BLaER1 treated with 17β-estradiol and CSF1 and Interleukin-3, amounts not matched to agents 10 nM and 100 nM (cell line): ENCODE measurements at regions not wholly inside any gene's neighbourhood (a gene's known extent, or its start where the extent isn't known, plus 50 kb on each side); places are given as distances from the start of the nearest gene placed in this dataset.

Experiments
- H3K27ac ChIP-seq, 11 experiments: shearing (Covaris generic); formaldehyde crosslinking; 2 replicates each; pipeline ENCODE4 v1.8.1; 2022
- H3K27me3 ChIP-seq, 11 experiments: shearing (Covaris generic); formaldehyde crosslinking; 2 replicates each; pipeline ENCODE4 v1.8.1; 2022
- H3K36me3 ChIP-seq, 11 experiments: shearing (Covaris generic); formaldehyde crosslinking; 2 replicates each; pipeline ENCODE4 v1.8.1; 2022
- H3K4me1 ChIP-seq, 10 experiments: shearing (Covaris generic); formaldehyde crosslinking; 2 replicates each; pipeline ENCODE4 v1.8.1; 2022
- H3K4me2 ChIP-seq, 11 experiments: shearing (Covaris generic); formaldehyde crosslinking; 2 replicates each; pipeline ENCODE4 v1.8.1; 2022
- H3K4me3 ChIP-seq, 10 experiments: shearing (Covaris generic); formaldehyde crosslinking; 2 replicates each; pipeline ENCODE4 v1.8.1; 2022
- H3K9ac ChIP-seq, 11 experiments: shearing (Covaris generic); formaldehyde crosslinking; 2 replicates each; pipeline ENCODE4 v1.8.1; 2022
- H3K9me3 ChIP-seq, 11 experiments: shearing (Covaris generic); formaldehyde crosslinking; replicated peaks in 1 of 11; 2 replicates each; pipeline ENCODE4 v1.8.1; 2022
- H4K20me1 ChIP-seq, 11 experiments: shearing (Covaris generic); formaldehyde crosslinking; 2 replicates each; pipeline ENCODE4 v1.8.1; 2022
- Cebpa-rat ChIP-seq, 11 experiments: shearing (Covaris generic); IDR thresholded peaks; 2 replicates each; pipeline ENCODE4 v1.8.1; 2022

DNA sequence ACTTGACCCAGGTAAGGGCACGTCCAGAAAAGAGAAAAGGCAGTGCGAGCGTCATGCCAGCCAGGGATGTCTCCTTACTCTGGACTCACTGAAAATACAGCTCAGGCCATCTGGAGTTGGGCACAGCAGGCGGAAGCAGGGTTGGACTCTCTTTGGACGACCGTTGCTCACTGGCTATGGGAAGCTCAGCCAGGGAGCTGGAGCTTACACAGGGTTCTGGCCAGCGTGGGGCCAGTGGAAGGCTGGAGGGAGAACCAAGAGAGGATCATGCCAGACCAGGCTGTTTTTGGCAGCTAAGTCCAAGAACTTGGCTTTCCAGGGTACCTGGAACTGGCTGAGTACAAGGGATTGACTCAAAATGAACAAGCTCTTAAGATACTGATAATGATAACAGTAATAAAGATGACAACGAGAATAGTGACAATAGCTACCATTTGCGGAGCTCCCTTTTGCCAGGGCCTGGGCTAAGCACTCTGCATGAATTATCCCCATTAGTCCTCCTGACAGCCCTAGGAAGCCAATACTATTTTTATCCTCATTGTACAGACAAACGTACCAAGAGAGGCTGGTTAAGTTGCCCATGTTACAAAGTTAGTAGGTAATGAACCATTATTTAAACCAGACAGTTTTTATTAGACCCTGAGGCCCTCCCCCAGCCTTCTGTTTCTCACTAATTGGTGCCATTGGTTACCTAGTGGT, 177.6 kb downstream of the PTPN20 start:
- Histone ChIP-seq H4K20me1 (no peaks in the 10 kb centered on the region), H3K9ac (no peak overlapping the region; a peak in 1 of 22 replicates), H3K27ac (peak overlapping the region in 8 of 11 experiments; percentile 0 to 84 (median 61); a peak in 10 of 22 replicates), H3K4me2 (peak overlapping the region in 10 of 11 experiments; percentile 5 to 86 (median 73); a peak in 16 of 22 replicates), H3K4me3 (no peak overlapping the region), H3K27me3 (0 out of 22 replicates have a peak, but pooled peaks cover 0 to 3% (median 0%) of the 10 kb centered on the region in 11 experiments), H3K36me3 (no peaks in the 10 kb centered on the region), H3K4me1 (peaks cover 24 to 65% (median 54%) of the 10 kb centered on the region in 10 experiments), H3K9me3 (no peaks in the 10 kb centered on the region; a peak in 1 of 22 replicates)
- no peak for TF ChIP-seq Cebpa-rat (IDR thresholded peaks at IDR 0.05)

DNA sequence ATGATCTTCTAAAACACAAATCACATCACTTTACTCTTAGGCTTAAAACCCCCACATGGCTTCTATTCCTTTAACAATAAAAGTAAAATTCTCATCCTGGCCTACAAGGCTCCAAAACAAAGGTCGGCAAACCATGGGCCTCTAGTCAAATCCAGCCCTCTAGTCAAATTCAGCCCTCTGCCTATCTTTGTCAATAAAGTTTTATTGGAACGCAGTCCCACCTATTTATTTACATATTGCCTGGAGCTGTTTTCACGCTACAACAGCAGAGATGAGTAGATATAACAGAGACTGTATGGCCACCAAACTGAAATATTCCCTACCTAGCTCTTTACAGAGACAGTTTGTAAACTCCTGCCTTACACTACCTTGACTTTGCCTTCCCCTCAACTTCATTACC, 178.8 kb downstream of the PTPN20 start:
- Histone ChIP-seq H4K20me1 (no peaks in the 10 kb centered on the region), H3K27ac (peak overlapping the region in 9 of 11 experiments; percentile 37 to 84 (median 78); a peak in 17 of 22 replicates), H3K4me3 (peak overlapping the region in 1 of 10 experiments; percentile 22; a peak in 1 of 20 replicates), H3K27me3 (0 out of 22 replicates have a peak, but pooled peaks cover 0 to 3% (median 0%) of the 10 kb centered on the region in 11 experiments), H3K4me1 (peaks cover 24 to 77% (median 61%) of the 10 kb centered on the region in 10 experiments), H3K9me3 (peaks cover 0 to 12% (median 6%) of the 10 kb centered on the region in 11 experiments; a peak in 13 of 22 replicates), H3K36me3 (no peaks in the 10 kb centered on the region), H3K9ac (peak overlapping the region in 7 of 11 experiments; percentile 36 to 65 (median 55); a peak in 6 of 22 replicates), H3K4me2 (peak overlapping the region; percentile 63 to 86 (median 73))
- no peak for TF ChIP-seq Cebpa-rat (IDR thresholded peaks at IDR 0.05)

DNA sequence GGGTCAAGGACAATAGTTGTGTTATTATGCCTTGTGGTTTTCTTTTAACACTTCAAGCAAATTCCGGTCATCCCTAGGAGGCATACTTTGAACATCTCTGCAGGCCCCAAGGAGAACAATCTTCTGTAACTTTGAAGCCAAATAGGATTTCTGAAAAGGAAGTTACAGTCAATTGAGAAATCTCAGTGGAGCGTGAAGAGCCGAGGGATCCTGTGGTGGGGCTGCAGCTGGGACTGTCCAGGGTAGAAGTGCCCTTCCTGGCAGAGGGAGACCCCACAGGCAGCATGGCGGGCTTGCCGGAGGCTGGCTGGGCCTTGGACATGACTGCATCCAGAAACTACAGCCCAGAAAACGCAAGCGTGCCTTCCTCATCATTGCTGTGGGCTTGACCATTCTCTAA, 179.7 kb downstream of the PTPN20 start:
- Histone ChIP-seq H3K4me1 (peaks cover 24 to 77% (median 61%) of the 10 kb centered on the region in 10 experiments), H3K36me3 (no peaks in the 10 kb centered on the region), H3K27ac (peak overlapping the region in 9 of 11 experiments; percentile 39 to 84 (median 78); a peak in 17 of 22 replicates), H3K27me3 (0 out of 22 replicates have a peak, but pooled peaks cover 0 to 3% (median 0%) of the 10 kb centered on the region in 11 experiments), H3K9ac (peak overlapping the region in 8 of 11 experiments; percentile 30 to 58 (median 48); a peak in 12 of 22 replicates), H3K4me3 (peak overlapping the region in 1 of 10 experiments; percentile 22; a peak in 1 of 20 replicates), H3K9me3 (peaks cover 0 to 21% (median 14%) of the 10 kb centered on the region in 11 experiments; a peak in 17 of 22 replicates), H4K20me1 (no peaks in the 10 kb centered on the region), H3K4me2 (peak overlapping the region; percentile 63 to 86 (median 73))
- TF ChIP-seq Cebpa-rat (IDR thresholded peaks at IDR 0.05) = peak in 8 of 11 experiments; percentile 58 to 80 (median 66); a peak in 12 of 22 replicates

DNA sequence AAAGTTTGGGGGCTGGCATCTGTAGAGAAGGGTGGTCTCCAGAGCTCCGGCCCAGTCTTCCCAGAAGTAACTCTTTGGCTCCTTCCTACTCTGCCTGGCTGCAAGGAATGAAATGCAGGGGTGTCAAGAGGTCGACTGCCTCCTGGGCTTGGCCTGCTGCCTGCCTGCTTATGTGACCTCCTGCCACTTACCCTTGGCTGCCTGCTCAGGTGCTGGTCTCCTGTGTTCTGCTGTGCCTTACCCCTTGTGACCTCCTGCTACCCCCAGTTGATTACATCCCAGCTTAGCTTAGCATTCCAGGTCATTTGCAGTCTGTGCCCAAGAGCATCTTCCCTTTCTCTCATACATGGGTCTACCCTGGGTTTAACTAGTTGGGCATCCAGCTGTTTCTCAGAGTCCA, 180.2 kb downstream of the PTPN20 start:
- Histone ChIP-seq H4K20me1 (no peaks in the 10 kb centered on the region), H3K27ac (peak overlapping the region in 9 of 11 experiments; percentile 39 to 84 (median 78); a peak in 17 of 22 replicates), H3K4me3 (no peak overlapping the region; a peak in 1 of 20 replicates), H3K36me3 (no peaks in the 10 kb centered on the region), H3K4me1 (peaks cover 24 to 74% (median 57%) of the 10 kb centered on the region in 10 experiments), H3K27me3 (0 out of 22 replicates have a peak, but pooled peaks cover 0 to 3% (median 0%) of the 10 kb centered on the region in 11 experiments), H3K9me3 (peaks cover 0 to 23% (median 15%) of the 10 kb centered on the region in 11 experiments; a peak in 17 of 22 replicates), H3K9ac (peak overlapping the region in 8 of 11 experiments; percentile 24 to 58 (median 36); a peak in 9 of 22 replicates), H3K4me2 (peak overlapping the region; percentile 63 to 86 (median 73))
- TF ChIP-seq Cebpa-rat (IDR thresholded peaks at IDR 0.05) = no peak

DNA sequence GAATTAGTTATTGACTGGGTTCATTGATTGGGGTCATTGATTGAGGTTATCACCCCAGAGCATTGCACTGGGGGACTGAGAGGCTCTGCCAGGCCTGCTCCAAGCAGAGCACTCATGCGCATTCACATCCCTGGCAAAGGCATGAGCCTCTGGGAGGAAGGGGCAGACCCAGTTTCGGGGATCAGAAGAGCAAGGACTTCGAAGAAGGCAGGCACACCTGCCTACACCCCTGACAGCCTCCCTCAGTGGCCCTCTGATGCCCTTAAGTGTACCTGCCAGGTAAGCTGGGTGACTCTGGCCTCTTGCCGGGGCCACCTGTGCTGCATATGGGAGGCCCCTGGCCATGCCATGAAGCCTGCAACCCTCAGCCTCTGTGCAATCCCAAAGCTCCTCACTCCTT, 181.1 kb downstream of the PTPN20 start:
- H3K36me3 ChIP-seq = no peaks in the 10 kb centered on the region
- H3K4me3 ChIP-seq = no peak overlapping the region
- H3K9me3 ChIP-seq = peaks cover 0 to 23% (median 15%) of the 10 kb centered on the region in 11 experiments; a peak in 17 of 22 replicates
- H4K20me1 ChIP-seq = no peaks in the 10 kb centered on the region
- H3K9ac ChIP-seq = no peak overlapping the region
- H3K27me3 ChIP-seq = 0 out of 22 replicates have a peak, but pooled peaks cover 0 to 3% (median 0%) of the 10 kb centered on the region in 11 experiments
- H3K4me1 ChIP-seq = peaks cover 24 to 70% (median 54%) of the 10 kb centered on the region in 10 experiments
- H3K4me2 ChIP-seq = peak overlapping the region in 7 of 11 experiments; percentile 71 to 86 (median 77); a peak in 10 of 22 replicates
- peak overlapping the region in 7 of 11 experiments; percentile 9 to 84 (median 78); a peak in 13 of 22 replicates for H3K27ac ChIP-seq
- TF ChIP-seq Cebpa-rat (IDR thresholded peaks at IDR 0.05) = no peak

DNA sequence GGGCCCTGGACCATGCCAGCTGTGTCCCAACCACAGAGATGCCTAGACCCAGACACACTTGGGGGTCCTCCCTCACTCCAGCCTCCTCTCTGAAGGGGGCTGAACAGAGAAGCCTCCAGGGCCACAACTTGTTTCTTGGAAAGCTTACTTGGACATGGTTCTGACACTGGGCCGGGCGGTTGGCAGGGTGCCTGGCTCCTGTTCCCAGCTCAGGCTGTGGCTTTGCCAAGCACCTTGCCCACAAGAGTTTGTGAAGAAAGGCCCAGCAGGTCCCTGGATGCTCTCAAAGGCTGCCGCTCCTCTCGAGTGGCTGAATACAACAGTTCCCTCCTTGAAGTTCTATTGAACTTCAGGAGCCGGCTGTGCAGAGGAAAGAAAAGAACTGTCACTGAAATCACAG, 181.6 kb downstream of the PTPN20 start:
- Histone ChIP-seq H3K36me3 (no peaks in the 10 kb centered on the region), H3K27me3 (peaks cover 0 to 3% (median 0%) of the 10 kb centered on the region in 11 experiments; a peak in 1 of 22 replicates), H3K4me2 (peak overlapping the region in 6 of 11 experiments; percentile 30 to 86 (median 73); a peak in 7 of 22 replicates)

DNA sequence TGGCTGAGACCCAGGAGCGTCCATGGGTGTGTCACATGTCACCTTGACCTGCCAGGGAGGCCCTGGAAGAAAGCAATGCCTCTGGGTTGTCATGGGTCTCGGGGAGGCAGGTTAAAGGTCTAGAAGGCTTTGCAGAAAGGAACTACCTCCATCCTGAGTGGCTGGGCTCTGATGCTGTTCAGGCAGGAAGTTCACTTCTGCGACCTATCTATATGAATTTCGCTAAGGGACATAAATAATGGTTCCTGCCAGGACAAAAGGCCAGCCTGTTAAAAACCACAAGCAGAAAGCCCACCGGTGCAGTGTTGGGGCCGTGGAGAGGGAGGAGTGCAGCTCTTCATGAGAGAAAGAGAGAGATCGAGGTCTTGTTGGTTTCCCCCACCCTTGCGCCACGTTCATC, 182.9 kb downstream of the PTPN20 start:
- Histone ChIP-seq H3K9me3 (peaks cover 0 to 23% (median 15%) of the 10 kb centered on the region in 11 experiments; a peak in 17 of 22 replicates), H3K4me3 (no peak overlapping the region), H3K27me3 (peaks cover 0 to 7% (median 0%) of the 10 kb centered on the region in 11 experiments; a peak in 7 of 22 replicates), H3K36me3 (no peaks in the 10 kb centered on the region), H3K4me2 (peak overlapping the region in 6 of 11 experiments; percentile 0 to 47 (median 22); a peak in 7 of 22 replicates), H3K27ac (peak overlapping the region in 1 of 11 experiments; percentile 23; a peak in 3 of 22 replicates), H3K4me1 (peaks cover 20 to 56% (median 40%) of the 10 kb centered on the region in 10 experiments), H4K20me1 (no peaks in the 10 kb centered on the region), H3K9ac (no peak overlapping the region)
- TF ChIP-seq Cebpa-rat (IDR thresholded peaks at IDR 0.05) = no peak

More for the DNA sequence above, 181.6 kb downstream of the PTPN20 start:
- no peaks in the 10 kb centered on the region for H4K20me1 ChIP-seq
- H3K4me1 ChIP-seq = peaks cover 24 to 65% (median 49%) of the 10 kb centered on the region in 10 experiments
- H3K9ac ChIP-seq = no peak overlapping the region
- TF ChIP-seq Cebpa-rat (IDR thresholded peaks at IDR 0.05) = no peak
- H3K4me3 ChIP-seq = no peak overlapping the region
- peak overlapping the region in 8 of 11 experiments; percentile 9 to 84 (median 77); a peak in 13 of 22 replicates for H3K27ac ChIP-seq
- H3K9me3 ChIP-seq = peaks cover 0 to 23% (median 15%) of the 10 kb centered on the region in 11 experiments; a peak in 17 of 22 replicates

DNA sequence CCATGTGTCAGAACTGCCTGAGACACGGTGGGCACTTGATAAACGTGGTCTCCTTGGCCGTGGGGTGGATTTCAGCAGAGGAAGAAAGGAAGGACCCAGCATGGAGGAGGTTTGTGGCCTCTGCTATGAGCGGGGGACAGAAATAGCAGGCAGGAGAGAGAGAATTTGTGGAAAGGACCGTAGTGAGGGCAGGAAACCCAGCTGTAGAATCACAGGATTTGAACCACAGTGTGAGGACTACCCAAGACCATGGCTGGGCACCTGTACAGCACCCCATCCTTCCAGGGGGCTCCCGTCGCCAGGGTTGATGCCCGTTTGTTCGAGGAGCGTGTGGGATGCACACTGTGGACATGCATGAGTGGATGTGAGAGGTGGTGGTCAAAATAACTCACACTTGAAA, 183.4 kb downstream of the PTPN20 start:
- no peak for TF ChIP-seq Cebpa-rat (IDR thresholded peaks at IDR 0.05)
- H3K36me3 ChIP-seq = no peaks in the 10 kb centered on the region
- peaks cover 0 to 23% (median 15%) of the 10 kb centered on the region in 11 experiments; a peak in 17 of 22 replicates for H3K9me3 ChIP-seq
- H3K9ac ChIP-seq = no peak overlapping the region
- peaks cover 0 to 13% (median 4%) of the 10 kb centered on the region in 11 experiments; a peak in 7 of 22 replicates for H3K27me3 ChIP-seq
- H3K4me1 ChIP-seq = peaks cover 20 to 56% (median 39%) of the 10 kb centered on the region in 10 experiments
- peak overlapping the region in 1 of 11 experiments; percentile 23; a peak in 3 of 22 replicates for H3K27ac ChIP-seq
- H3K4me2 ChIP-seq = peak overlapping the region in 6 of 11 experiments; percentile 0 to 47 (median 22); a peak in 7 of 22 replicates
- H4K20me1 ChIP-seq = no peaks in the 10 kb centered on the region
- no peak overlapping the region for H3K4me3 ChIP-seq
